Thyroid gland (tissue), 4 donors: ENCODE measurements at regions not wholly inside any gene's neighbourhood (a gene's known extent, or its start where the extent isn't known, plus 50 kb on each side); places are given as distances from the start of the nearest gene placed in this dataset.

Source experiments
- DNase-seq, 2 donors: peaks; one replicate each; pipeline ENCODE4 v3.0.0-alpha.2; 2019
- H3K27ac ChIP-seq, 3 donors: fragments of 200-600 bp; sonication (generic); 1 replicate in 2 of 3; 2 replicates in 1 of 3; pipeline ENCODE4 v1.5.1; 2016 to 2019; ENCODE audit warnings: mild to moderate bottlenecking in 1 of 3, moderate library complexity in 1 of 3
- H3K27me3 ChIP-seq: fragments of 200-600 bp; sonication (generic); one replicate; pipeline ENCODE4 v1.5.1; 2019
- H3K36me3 ChIP-seq, 2 donors: fragments of 200-600 bp; sonication (generic); one replicate each; pipeline ENCODE4 v1.5.1; 2016 to 2019
- H3K4me1 ChIP-seq, 2 donors: fragments of 200-600 bp; sonication (generic); one replicate each; pipeline ENCODE4 v1.5.1; 2017 to 2019
- H3K4me3 ChIP-seq, 3 donors: fragments of 200-600 bp; sonication (generic); replicated peaks in 1 of 3; 1 replicate in 2 of 3; 2 replicates in 1 of 3; pipeline ENCODE4 v1.5.1; 2016; ENCODE audit warnings: mild to moderate bottlenecking in 1 of 3
- H3K9me3 ChIP-seq: fragments of 200-600 bp; sonication (generic); one replicate; pipeline ENCODE4 v1.5.1; 2017
- POLR2A ChIP-seq, 2 donors: fragments of 450-650 bp; IDR thresholded peaks; one replicate each; pipeline ENCODE4 v1.6.1; 2017; ENCODE audit warnings: antibody characterized with exemption in 2 of 2, mild to moderate bottlenecking in 2 of 2, moderate library complexity in 1 of 2
- WGBS, 2 donors: methylation state at CpG; one replicate each; pipeline ENCODE4 v1.1.5; 2017; 5-methylcytosine and 5-hydroxymethylcytosine counted together
- intact Hi-C: fragments of 100-400 bp; cut with DNase I; formaldehyde crosslinking; loops from one replicate; pipeline ENCODE4 v1.15.1; 2023
- TF ChIP-seq, protein P1 (sequence below), 6 experiments: fragments of 200-600 bp in 3 of 6; fragments of 450-650 bp in 3 of 6; sonication (generic) in 3 of 6; IDR thresholded peaks; one replicate each; pipeline ENCODE4 v1.5.1; 2016 to 2019; ENCODE audit warnings: antibody characterized with exemption in 6 of 6, mild to moderate bottlenecking in 2 of 6, inconsistent platforms in 1 of 6, moderate library complexity in 1 of 6

DNA sequence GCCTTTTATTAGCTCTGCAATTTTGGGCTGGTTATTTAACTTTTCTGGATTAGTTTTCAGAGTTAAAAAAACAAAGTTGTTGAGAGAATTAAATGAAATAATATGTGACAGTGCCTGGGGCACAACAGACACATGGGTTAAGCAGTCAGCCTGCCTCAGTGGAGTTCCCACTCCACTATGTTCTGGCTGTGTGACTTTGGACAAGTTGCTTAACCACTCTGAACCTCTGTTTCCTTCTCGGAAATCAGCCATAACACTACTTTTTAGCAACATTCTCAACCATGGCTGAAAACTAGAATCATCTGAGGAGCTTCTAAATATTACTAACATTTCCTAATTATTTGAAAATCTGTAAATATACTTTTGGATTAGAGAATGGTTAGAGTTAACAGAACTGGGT lies 56.5 kb upstream of the SLC6A11 start:
- Histone ChIP-seq H3K27ac (no peak overlapping the region), H3K9me3 (no peaks in the 10 kb centered on the region), H3K36me3 (no peaks in the 10 kb centered on the region), H3K27me3 (no peaks in the 10 kb centered on the region), H3K4me1 (no peaks in the 10 kb centered on the region), H3K4me3 (no peak overlapping the region)
- intact Hi-C loops, result no loop called here
- WGBS, 2 donors, result 64 to 77% methylated on average over 1 of the region's 1 CpG
- TF ChIP-seq, protein P1, sequence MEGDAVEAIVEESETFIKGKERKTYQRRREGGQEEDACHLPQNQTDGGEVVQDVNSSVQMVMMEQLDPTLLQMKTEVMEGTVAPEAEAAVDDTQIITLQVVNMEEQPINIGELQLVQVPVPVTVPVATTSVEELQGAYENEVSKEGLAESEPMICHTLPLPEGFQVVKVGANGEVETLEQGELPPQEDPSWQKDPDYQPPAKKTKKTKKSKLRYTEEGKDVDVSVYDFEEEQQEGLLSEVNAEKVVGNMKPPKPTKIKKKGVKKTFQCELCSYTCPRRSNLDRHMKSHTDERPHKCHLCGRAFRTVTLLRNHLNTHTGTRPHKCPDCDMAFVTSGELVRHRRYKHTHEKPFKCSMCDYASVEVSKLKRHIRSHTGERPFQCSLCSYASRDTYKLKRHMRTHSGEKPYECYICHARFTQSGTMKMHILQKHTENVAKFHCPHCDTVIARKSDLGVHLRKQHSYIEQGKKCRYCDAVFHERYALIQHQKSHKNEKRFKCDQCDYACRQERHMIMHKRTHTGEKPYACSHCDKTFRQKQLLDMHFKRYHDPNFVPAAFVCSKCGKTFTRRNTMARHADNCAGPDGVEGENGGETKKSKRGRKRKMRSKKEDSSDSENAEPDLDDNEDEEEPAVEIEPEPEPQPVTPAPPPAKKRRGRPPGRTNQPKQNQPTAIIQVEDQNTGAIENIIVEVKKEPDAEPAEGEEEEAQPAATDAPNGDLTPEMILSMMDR (IDR thresholded peaks at IDR 0.05), result no peak
- no peak for TF ChIP-seq POLR2A (IDR thresholded peaks at IDR 0.05)
- no peak for DNase-seq

GRCh38 chr3:10760199-10760598 lies 55.8 kb upstream of the SLC6A11 start:
- no peak for DNase-seq
- intact Hi-C loops, result loop anchor here (10.0 kb wide), 1 partner anchor 295 kb away; no protein-coding TSS in a partner anchor
- no peak overlapping the region for H3K4me3 ChIP-seq
- WGBS, 2 donors, result 85 to 87% methylated on average over 2 of the region's 2 CpGs
- no peaks in the 10 kb centered on the region for H3K27me3 ChIP-seq
- H3K9me3 ChIP-seq, result no peaks in the 10 kb centered on the region
- H3K4me1 ChIP-seq, result no peaks in the 10 kb centered on the region
- H3K36me3 ChIP-seq, result no peaks in the 10 kb centered on the region
- no peak for TF ChIP-seq POLR2A (IDR thresholded peaks at IDR 0.05)
- TF ChIP-seq, protein P1 (IDR thresholded peaks at IDR 0.05), result no peak
- no peak overlapping the region for H3K27ac ChIP-seq

DNA sequence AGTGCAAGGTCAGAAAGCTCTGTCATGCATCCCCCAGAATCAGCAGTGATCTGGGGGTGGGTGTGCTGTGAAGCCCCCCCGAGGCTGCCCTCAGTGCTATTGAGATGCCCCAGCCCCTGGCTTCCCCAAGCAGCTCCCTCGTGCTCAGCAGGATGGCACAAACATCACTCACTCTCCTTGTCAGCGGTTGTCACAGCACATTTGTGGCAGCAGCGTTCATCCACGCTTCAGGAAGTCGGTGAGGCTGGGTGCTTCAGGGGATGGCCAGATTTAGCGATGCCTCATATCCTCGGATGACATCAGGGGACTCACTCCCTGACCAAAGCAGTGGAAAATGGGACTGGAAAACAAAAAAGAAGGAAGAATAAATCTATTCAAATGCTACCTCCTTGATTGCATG lies 54.4 kb upstream of the SLC6A11 start:
- no peaks in the 10 kb centered on the region for H3K4me1 ChIP-seq
- intact Hi-C loops, result loop anchor here (10.0 kb wide), 1 partner anchor 293 kb away; no protein-coding TSS in a partner anchor

GRCh38 chr3:10762116-10762515 lies 53.9 kb upstream of the SLC6A11 start:
- Histone ChIP-seq H3K4me3 (no peak overlapping the region), H3K36me3 (no peaks in the 10 kb centered on the region), H3K27ac (no peak overlapping the region), H3K27me3 (no peaks in the 10 kb centered on the region), H3K9me3 (no peaks in the 10 kb centered on the region), H3K4me1 (no peaks in the 10 kb centered on the region)
- no peak for DNase-seq
- no peak for TF ChIP-seq POLR2A (IDR thresholded peaks at IDR 0.05)
- TF ChIP-seq, protein P1 (IDR thresholded peaks at IDR 0.05), result no peak
- intact Hi-C loops, result loop anchor here (10.0 kb wide), 1 partner anchor 293 kb away; no protein-coding TSS in a partner anchor
- 50 to 68% methylated on average over 5 of the region's 5 CpGs for WGBS, 2 donors

More for the DNA sequence above, 54.4 kb upstream of the SLC6A11 start:
- no peak overlapping the region for H3K4me3 ChIP-seq
- WGBS, 2 donors, result 17 to 27% methylated on average over 8 of the region's 8 CpGs
- no peaks in the 10 kb centered on the region for H3K36me3 ChIP-seq
- no peak overlapping the region for H3K27ac ChIP-seq
- no peak for DNase-seq
- TF ChIP-seq, protein P1 (IDR thresholded peaks at IDR 0.05), result no peak
- TF ChIP-seq POLR2A (IDR thresholded peaks at IDR 0.05), result no peak
- H3K9me3 ChIP-seq, result no peaks in the 10 kb centered on the region
- no peaks in the 10 kb centered on the region for H3K27me3 ChIP-seq

DNA sequence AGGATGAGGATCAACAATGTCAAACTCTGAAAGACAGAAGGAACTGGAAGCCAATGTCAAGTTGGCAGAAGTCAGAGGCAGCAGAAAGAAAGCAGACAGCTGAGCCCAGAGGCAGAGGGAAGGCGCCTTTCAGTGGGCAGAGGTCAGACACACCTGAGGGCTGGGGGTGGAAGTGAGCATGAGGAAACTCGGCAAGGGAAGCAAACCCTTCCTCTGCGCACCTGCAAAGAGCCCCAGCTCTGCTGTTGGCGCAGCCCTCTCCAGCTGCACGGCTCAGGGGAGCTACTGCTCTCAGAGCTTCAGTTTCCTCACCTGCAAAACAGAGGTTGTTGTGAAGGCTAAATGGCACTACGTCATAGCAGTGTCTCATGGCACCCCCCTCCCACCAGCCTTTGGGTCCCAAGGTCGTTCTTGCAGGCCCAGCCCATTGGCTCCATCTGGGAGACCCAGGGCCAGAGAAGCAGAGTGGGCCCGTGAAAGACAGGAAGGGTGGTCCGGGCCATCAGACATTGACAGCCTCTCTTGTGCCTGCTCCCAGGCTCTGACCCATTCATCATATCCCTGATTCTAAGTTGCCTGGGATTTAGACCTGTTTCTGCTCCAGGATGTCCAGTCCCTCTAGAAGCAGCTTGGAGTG lies 53.3 kb upstream of the SLC6A11 start:
- TF ChIP-seq POLR2A (IDR thresholded peaks at IDR 0.05), result no peak
- TF ChIP-seq, protein P1 (IDR thresholded peaks at IDR 0.05), result no peak
- Histone ChIP-seq H3K36me3 (no peaks in the 10 kb centered on the region), H3K27me3 (no peaks in the 10 kb centered on the region), H3K9me3 (no peaks in the 10 kb centered on the region), H3K4me1 (no peaks in the 10 kb centered on the region), H3K4me3 (no peak overlapping the region), H3K27ac (no peak overlapping the region)
- no peak for DNase-seq
- intact Hi-C loops, result loop anchor here (10.0 kb wide), 1 partner anchor 292 kb away; no protein-coding TSS in a partner anchor
- 71 to 74% methylated on average over 6 to 9 of the region's 9 CpGs for WGBS, 2 donors
